Activated T-cell treated with anti-CD3 and anti-CD28 coated beads, Interleukin-2, amount 50 U/mL, for 72 hours (primary cell): ENCODE measurements at regions not wholly inside any gene's neighbourhood (a gene's known extent, or its start where the extent isn't known, plus 50 kb on each side); places are given as distances from the start of the nearest gene placed in this dataset.
A peak's percentile ranks its signal among the peaks of the same experiment; 100 is the strongest.

Source experiments
- ATAC-seq, 2 donors: fragments of 150-1000 bp; cut with Tn5 transposase; replicated peaks in 1 of 2; 2 replicates each; pipeline ENCODE4 v1.10.0; 2021; ENCODE audit warnings: moderate library complexity in 2 of 2, mild to moderate bottlenecking in 1 of 2
- DNase-seq, 2 donors: peaks; one replicate each; pipeline ENCODE4 v3.0.0; 2021 to 2022; ENCODE audit warnings: mixed read lengths in 1 of 2
- H3K27ac Mint-ChIP-seq: one replicate; pipeline ENCODE4 v1.8.0; 2022; ENCODE audit warnings: mild to moderate bottlenecking, moderate library complexity, mixed read lengths
- H3K27me3 Mint-ChIP-seq: one replicate; pipeline ENCODE4 v1.8.0; 2022; ENCODE audit warnings: low read depth, mixed read lengths
- H3K36me3 Mint-ChIP-seq, 2 donors: one replicate each; pipeline ENCODE4 v1.8.0; 2022; ENCODE audit warnings: mixed read lengths in 2 of 2, mild to moderate bottlenecking in 1 of 2; ENCODE audit not compliant: insufficient read depth in 2 of 2
- H3K4me1 Mint-ChIP-seq: one replicate; pipeline ENCODE4 v1.8.0; 2022; ENCODE audit warnings: low read depth, mixed read lengths
- H3K4me3 Mint-ChIP-seq, 2 donors: one replicate each; pipeline ENCODE4 v1.8.0; 2022; ENCODE audit warnings: mild to moderate bottlenecking in 2 of 2, mixed read lengths in 2 of 2, moderate library complexity in 2 of 2
- H3K9me3 Mint-ChIP-seq, 2 donors: one replicate each; pipeline ENCODE4 v1.8.0; 2022; ENCODE audit warnings: mixed read lengths in 2 of 2

GRCh38 chr2:65553504-65554074 is 121.2 kb upstream of the SPRED2 start:
- ATAC-seq (no peak), DNase-seq (no peak)
- Mint-ChIP-seq H3K27ac (no peak overlapping the region), H3K27me3 (peaks cover 21% of the 10 kb centered on the region), H3K4me1 (peaks cover 28% of the 10 kb centered on the region), H3K9me3 (no peaks in the 10 kb centered on the region), H3K36me3 (no peaks in the 10 kb centered on the region), H3K4me3 (no peak overlapping the region)

GRCh38 chr2:65551528-65551927 is 119.1 kb upstream of the SPRED2 start:
- ATAC-seq: no peak
- H3K4me3 Mint-ChIP-seq: no peak overlapping the region
- peaks cover 12% of the 10 kb centered on the region for H3K27me3 Mint-ChIP-seq
- no peak for DNase-seq
- no peaks in the 10 kb centered on the region for H3K9me3 Mint-ChIP-seq
- H3K4me1 Mint-ChIP-seq: peaks cover 28% of the 10 kb centered on the region
- no peak overlapping the region for H3K27ac Mint-ChIP-seq
- H3K36me3 Mint-ChIP-seq: no peaks in the 10 kb centered on the region

- no peak for DNase-seq
- Mint-ChIP-seq H3K27me3 (peaks cover 5% of the 10 kb centered on the region), H3K27ac (no peak overlapping the region), H3K4me1 (peaks cover 35% of the 10 kb centered on the region), H3K9me3 (no peaks in the 10 kb centered on the region), H3K36me3 (no peaks in the 10 kb centered on the region), H3K4me3 (no peak overlapping the region)
- ATAC-seq: no peak
Observed at GRCh38 chr2:65550246-65550645, 117.8 kb upstream of the SPRED2 start.

GRCh38 chr2:65549631-65550030 is 117.2 kb upstream of the SPRED2 start:
- H3K27me3 Mint-ChIP-seq: no peaks in the 10 kb centered on the region
- no peaks in the 10 kb centered on the region for H3K36me3 Mint-ChIP-seq
- no peaks in the 10 kb centered on the region for H3K9me3 Mint-ChIP-seq
- ATAC-seq: no peak
- no peak for DNase-seq
- H3K4me3 Mint-ChIP-seq: no peak overlapping the region
- H3K27ac Mint-ChIP-seq: no peak overlapping the region
- H3K4me1 Mint-ChIP-seq: peaks cover 29% of the 10 kb centered on the region

- Mint-ChIP-seq H3K4me3 (no peak overlapping the region), H3K36me3 (no peaks in the 10 kb centered on the region), H3K9me3 (no peaks in the 10 kb centered on the region), H3K27me3 (no peaks in the 10 kb centered on the region), H3K27ac (no peak overlapping the region), H3K4me1 (peaks cover 25% of the 10 kb centered on the region)
- DNase-seq (no peak), ATAC-seq (peak; percentile 39 to 58)
Observed at GRCh38 chr2:65549257-65549627, 116.8 kb upstream of the SPRED2 start.

- H3K27ac Mint-ChIP-seq: no peak overlapping the region
- H3K27me3 Mint-ChIP-seq: no peaks in the 10 kb centered on the region
- H3K4me3 Mint-ChIP-seq: no peak overlapping the region
- H3K4me1 Mint-ChIP-seq: peaks cover 25% of the 10 kb centered on the region
- no peak for ATAC-seq
- H3K9me3 Mint-ChIP-seq: no peaks in the 10 kb centered on the region
- no peaks in the 10 kb centered on the region for H3K36me3 Mint-ChIP-seq
- no peak for DNase-seq
Observed at GRCh38 chr2:65548576-65549256, 116.3 kb upstream of the SPRED2 start.

- no peaks in the 10 kb centered on the region for H3K36me3 Mint-ChIP-seq
- DNase-seq (no peak), ATAC-seq (no peak)
- no peak overlapping the region for H3K27ac Mint-ChIP-seq
- H3K4me1 Mint-ChIP-seq: peaks cover 20% of the 10 kb centered on the region
- H3K27me3 Mint-ChIP-seq: no peaks in the 10 kb centered on the region
- no peak overlapping the region for H3K4me3 Mint-ChIP-seq
- no peaks in the 10 kb centered on the region for H3K9me3 Mint-ChIP-seq
Observed at GRCh38 chr2:65548064-65548463, 115.7 kb upstream of the SPRED2 start.

- Mint-ChIP-seq H3K4me3 (no peak overlapping the region), H3K36me3 (no peaks in the 10 kb centered on the region), H3K9me3 (no peaks in the 10 kb centered on the region), H3K4me1 (peaks cover 18% of the 10 kb centered on the region), H3K27ac (no peak overlapping the region), H3K27me3 (no peaks in the 10 kb centered on the region)
- ATAC-seq (peak; percentile 22 to 59), DNase-seq (no peak)
Observed at GRCh38 chr2:65545837-65546805, 113.7 kb upstream of the SPRED2 start.

- H3K9me3 Mint-ChIP-seq: no peaks in the 10 kb centered on the region
- no peaks in the 10 kb centered on the region for H3K36me3 Mint-ChIP-seq
- DNase-seq (no peak), ATAC-seq (no peak)
- H3K27me3 Mint-ChIP-seq: peaks cover 6% of the 10 kb centered on the region
- H3K27ac Mint-ChIP-seq: no peak overlapping the region
- H3K4me1 Mint-ChIP-seq: peaks cover 8% of the 10 kb centered on the region
- no peak overlapping the region for H3K4me3 Mint-ChIP-seq
Observed at GRCh38 chr2:65541773-65542172, 109.4 kb upstream of the SPRED2 start.

- Mint-ChIP-seq H3K4me1 (no peaks in the 10 kb centered on the region), H3K27ac (no peak overlapping the region), H3K36me3 (no peaks in the 10 kb centered on the region), H3K4me3 (no peak overlapping the region), H3K27me3 (peaks cover 13% of the 10 kb centered on the region), H3K9me3 (no peaks in the 10 kb centered on the region)
- no peak for DNase-seq
- ATAC-seq: no peak
Observed at GRCh38 chr2:65539633-65540032, 107.2 kb upstream of the SPRED2 start.

GRCh38 chr2:65537651-65538385 is 105.4 kb upstream of the SPRED2 start:
- no peaks in the 10 kb centered on the region for H3K9me3 Mint-ChIP-seq
- no peak for ATAC-seq
- no peak overlapping the region for H3K4me3 Mint-ChIP-seq
- H3K27ac Mint-ChIP-seq: no peak overlapping the region
- DNase-seq: no peak
- no peaks in the 10 kb centered on the region for H3K36me3 Mint-ChIP-seq
- H3K4me1 Mint-ChIP-seq: no peaks in the 10 kb centered on the region
- peaks cover 13% of the 10 kb centered on the region for H3K27me3 Mint-ChIP-seq

- H3K4me1 Mint-ChIP-seq: no peaks in the 10 kb centered on the region
- H3K27ac Mint-ChIP-seq: no peak overlapping the region
- peaks cover 13% of the 10 kb centered on the region for H3K27me3 Mint-ChIP-seq
- DNase-seq (no peak), ATAC-seq (peak in 1 of 2 donors; percentile 56)
- no peaks in the 10 kb centered on the region for H3K36me3 Mint-ChIP-seq
- H3K4me3 Mint-ChIP-seq: no peak overlapping the region
- no peaks in the 10 kb centered on the region for H3K9me3 Mint-ChIP-seq
Observed at GRCh38 chr2:65536596-65536995, 104.2 kb upstream of the SPRED2 start.

GRCh38 chr2:65532937-65533336 is 100.5 kb upstream of the SPRED2 start:
- H3K9me3 Mint-ChIP-seq: no peaks in the 10 kb centered on the region
- no peak overlapping the region for H3K4me3 Mint-ChIP-seq
- no peak overlapping the region for H3K27ac Mint-ChIP-seq
- peaks cover 17% of the 10 kb centered on the region for H3K27me3 Mint-ChIP-seq
- ATAC-seq (no peak), DNase-seq (no peak)
- no peaks in the 10 kb centered on the region for H3K36me3 Mint-ChIP-seq
- H3K4me1 Mint-ChIP-seq: no peaks in the 10 kb centered on the region
